Iris pigment epithelial cell (primary cell): ENCODE measurements at regions not wholly inside any gene's neighbourhood (a gene's known extent, or its start where the extent isn't known, plus 50 kb on each side); places are given as distances from the start of the nearest gene placed in this dataset.
A peak's percentile ranks its signal among the peaks of the same experiment; 100 is the strongest.

ENCODE experiments used
- DNase-seq: peaks from one replicate; pipeline ENCODE4 v3.0.0-alpha.2; 2011; ENCODE audit warnings: low read depth

GRCh38 chr17:77771587-77771986 lies 186.9 kb upstream of the TNRC6C start:
- DNase-seq = no peak

- no peak for DNase-seq
Measured at GRCh38 chr17:77771998-77772397, 186.5 kb upstream of the TNRC6C start.

GRCh38 chr17:77772461-77772897 lies 186.0 kb upstream of the TNRC6C start:
- peak; percentile 17 for DNase-seq

GRCh38 chr17:77772899-77773358 lies 185.6 kb upstream of the TNRC6C start:
- DNase-seq = no peak

DNA sequence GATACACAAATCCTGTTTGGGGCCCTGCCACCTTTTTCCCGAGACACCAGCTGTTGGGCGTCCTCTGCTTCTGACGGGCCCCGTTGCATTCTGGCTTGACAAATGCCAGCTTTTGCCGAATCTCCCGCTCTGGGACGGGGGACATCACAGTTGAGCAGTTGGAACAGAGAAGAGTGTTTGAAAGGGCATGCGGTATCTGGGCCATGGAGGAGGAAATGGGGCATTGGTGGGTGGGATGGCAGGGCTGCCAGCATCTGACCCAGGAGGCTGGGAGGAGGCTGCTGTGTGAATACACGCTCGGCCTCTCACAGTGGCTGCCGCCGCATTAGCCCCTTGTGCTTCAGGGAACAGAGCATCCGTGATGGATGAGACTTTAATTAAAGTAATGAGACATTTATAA lies 184.3 kb upstream of the TNRC6C start:
- no peak for DNase-seq

- DNase-seq = no peak
Measured at GRCh38 chr17:77778636-77779489, 179.6 kb upstream of the TNRC6C start.

- no peak for DNase-seq
Measured at GRCh38 chr17:77779711-77780539, 178.6 kb upstream of the TNRC6C start.

DNA sequence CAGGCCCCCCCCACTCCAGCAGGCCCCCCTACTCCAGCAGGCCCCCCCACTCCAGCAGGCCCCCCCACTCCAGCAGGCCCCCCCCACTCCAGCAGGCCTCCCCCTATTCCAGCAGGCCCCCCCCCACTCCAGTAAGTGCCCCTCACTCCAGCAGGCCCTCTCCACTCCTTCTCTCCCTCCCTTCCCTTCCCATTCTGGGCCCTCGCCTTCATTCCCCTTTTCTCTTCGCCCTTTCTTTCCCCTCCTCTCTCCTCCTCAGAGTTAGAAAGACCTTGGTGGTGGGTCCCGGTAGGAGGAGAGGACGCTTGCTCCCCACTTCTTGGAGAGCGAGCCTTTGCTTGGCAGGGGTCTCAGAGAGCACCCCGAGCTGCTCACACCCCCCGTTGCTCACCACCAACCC lies 177.0 kb upstream of the TNRC6C start:
- DNase-seq = no peak

GRCh38 chr17:77782201-77782600 lies 176.3 kb upstream of the TNRC6C start:
- DNase-seq = no peak

- DNase-seq = no peak
Measured at GRCh38 chr17:77782611-77783010, 175.9 kb upstream of the TNRC6C start.

DNA sequence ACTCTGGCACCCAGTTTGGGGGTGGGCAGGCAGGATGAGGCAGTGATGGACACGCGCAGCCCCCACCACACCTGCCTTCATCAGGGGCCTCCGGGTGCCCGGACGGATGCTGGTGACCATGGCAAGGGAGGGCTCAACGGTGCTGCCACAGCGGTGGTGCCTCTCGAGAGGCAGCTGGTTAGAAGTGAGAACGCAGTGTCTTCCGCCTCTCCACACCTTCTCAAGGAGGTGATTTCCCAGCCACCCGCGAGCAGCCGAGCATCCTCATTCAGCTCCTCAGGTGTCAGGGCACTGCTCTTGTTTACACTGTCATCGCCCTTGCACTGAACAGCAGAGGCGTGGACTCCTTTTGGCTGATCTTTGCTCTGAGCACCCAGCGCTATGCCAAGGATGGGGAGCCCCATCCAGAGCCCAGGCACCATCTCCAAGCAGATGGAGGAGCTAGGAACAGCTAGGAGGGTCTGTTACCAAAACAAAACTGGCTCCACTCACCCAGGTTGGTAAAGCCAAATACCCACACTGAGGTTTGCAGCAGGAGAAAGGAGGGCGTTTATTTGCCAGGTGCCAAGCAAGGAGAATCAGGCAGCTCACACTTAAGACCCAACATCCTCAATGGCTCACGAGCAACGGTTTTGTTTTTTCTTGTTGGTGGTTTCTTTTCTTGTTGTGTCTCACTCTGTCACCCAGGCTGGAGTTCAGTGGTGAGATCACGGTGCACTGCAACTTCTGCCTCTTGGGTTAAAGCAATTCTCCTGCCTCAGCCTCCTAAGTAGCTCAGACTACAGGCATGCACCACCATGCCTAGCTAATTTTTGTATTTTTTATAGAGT lies 174.3 kb upstream of the TNRC6C start:
- no peak for DNase-seq

GRCh38 chr17:77785312-77785905 lies 173.1 kb upstream of the TNRC6C start:
- DNase-seq = no peak

GRCh38 chr17:77786090-77786489 lies 172.4 kb upstream of the TNRC6C start:
- no peak for DNase-seq

- no peak for DNase-seq
Measured at GRCh38 chr17:77786740-77787505, 171.6 kb upstream of the TNRC6C start.

DNA sequence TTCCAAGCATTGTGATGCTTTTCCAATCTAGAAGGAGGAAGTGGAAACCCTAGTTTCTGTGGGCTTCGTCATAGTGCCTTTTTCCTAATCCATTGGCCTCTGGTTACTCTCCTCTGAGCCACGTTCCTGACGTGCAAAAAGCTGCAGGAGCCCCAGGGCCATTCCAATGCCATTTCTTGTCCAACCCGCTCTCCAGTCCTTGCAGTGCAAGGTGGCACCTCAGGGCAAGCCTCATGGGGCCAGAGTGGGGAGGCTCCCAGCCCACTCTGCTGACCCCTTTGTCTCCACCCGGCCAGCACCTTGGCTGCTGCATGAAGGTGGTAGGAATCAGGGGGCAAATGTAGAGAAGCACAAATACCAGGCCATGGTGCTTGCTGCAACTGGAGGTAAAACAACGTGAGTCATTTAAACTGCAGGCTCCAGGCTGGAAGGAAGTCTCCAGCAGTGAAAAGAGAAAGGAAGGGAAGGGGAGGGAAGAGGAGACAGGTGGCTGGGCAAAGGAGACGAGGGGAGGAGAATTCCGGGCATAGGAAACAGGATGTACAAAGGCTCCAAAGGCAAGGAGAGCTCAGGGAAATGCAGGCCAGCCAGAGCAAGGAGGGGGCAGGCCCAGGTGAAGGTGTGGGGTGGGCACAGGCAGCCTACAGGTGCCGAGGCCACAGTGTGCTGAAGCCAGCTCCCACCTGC lies 168.2 kb upstream of the TNRC6C start:
- DNase-seq = no peak

DNA sequence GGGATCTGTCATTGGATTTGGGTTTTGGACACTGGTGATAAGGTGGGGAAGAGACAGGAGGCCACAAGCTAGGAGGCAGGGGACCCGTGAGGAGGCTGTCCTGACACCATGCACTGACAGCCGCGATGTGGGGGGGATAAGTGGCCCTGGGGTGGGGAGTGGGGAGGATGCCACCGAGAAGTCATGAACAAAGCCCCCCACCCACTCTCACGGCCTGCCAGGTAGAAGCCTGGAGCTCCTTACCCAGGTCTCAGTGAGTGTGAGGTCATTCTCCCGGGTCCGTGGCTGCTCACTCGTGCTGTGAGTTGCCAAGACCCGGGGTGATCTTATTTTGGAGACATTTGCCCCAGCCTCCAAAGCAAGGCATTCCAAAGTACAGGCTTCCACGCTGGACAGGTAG lies 165.9 kb upstream of the TNRC6C start:
- no peak for DNase-seq

GRCh38 chr17:77793146-77793970 lies 165.1 kb upstream of the TNRC6C start:
- DNase-seq = no peak

- no peak for DNase-seq
Measured at GRCh38 chr17:77793971-77794235, 164.6 kb upstream of the TNRC6C start.

GRCh38 chr17:77794846-77795245 lies 163.7 kb upstream of the TNRC6C start:
- DNase-seq = no peak

DNA sequence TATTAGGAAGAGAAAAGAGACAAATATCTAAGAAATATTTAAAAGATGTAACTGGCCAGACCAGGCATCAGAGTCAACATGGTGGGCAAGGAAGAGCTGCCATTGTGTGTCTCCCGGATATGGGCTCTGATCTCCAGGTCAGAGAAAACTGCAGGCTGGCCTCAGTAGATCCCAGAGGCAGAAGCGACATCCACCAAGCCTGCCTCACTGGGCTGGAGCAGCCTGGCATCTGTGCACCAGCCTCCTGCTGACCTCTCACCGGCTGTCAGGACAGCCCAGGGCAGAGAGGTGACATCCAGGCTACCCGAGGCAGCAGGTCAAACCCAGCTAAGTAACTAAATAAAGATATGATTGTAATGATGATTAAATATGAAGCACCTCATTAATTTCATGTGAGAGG lies 162.8 kb upstream of the TNRC6C start:
- no peak for DNase-seq
